Activated T-cell treated with anti-CD3 and anti-CD28 coated beads, Interleukin-2, amount 50 U/mL, for 4 hours (primary cell): ENCODE measurements at regions not wholly inside any gene's neighbourhood (a gene's known extent, or its start where the extent isn't known, plus 50 kb on each side); places are given as distances from the start of the nearest gene placed in this dataset.

Experiments
- ATAC-seq, 2 donors: fragments of 200-7000 bp; cut with Tn5 transposase; one replicate each; pipeline ENCODE4 v1.10.0; 2021
- DNase-seq: peaks from one replicate; pipeline ENCODE4 v3.0.0-alpha.2; 2020
- H3K27me3 Mint-ChIP-seq: one replicate; pipeline ENCODE4 v1.8.0; 2021; ENCODE audit warnings: low read depth, mixed read lengths
- H3K36me3 Mint-ChIP-seq: one replicate; pipeline ENCODE4 v1.8.0; 2022; ENCODE audit warnings: mixed read lengths; ENCODE audit not compliant: insufficient read depth
- H3K4me1 Mint-ChIP-seq: one replicate; pipeline ENCODE4 v1.8.0; 2021; ENCODE audit warnings: low read depth, mixed read lengths
- H3K4me3 Mint-ChIP-seq: one replicate; pipeline ENCODE4 v1.8.0; 2021; ENCODE audit warnings: mild to moderate bottlenecking, moderate library complexity, mixed read lengths
- H3K9me3 Mint-ChIP-seq: one replicate; pipeline ENCODE4 v1.8.0; 2021; ENCODE audit warnings: mixed read lengths

GRCh38 chr2:12877761-12878160 is 161.0 kb downstream of the TRIB2 start:
- Mint-ChIP-seq H3K4me3 (no peak overlapping the region), H3K9me3 (no peaks in the 10 kb centered on the region), H3K27me3 (peaks cover 4% of the 10 kb centered on the region), H3K4me1 (no peaks in the 10 kb centered on the region), H3K36me3 (no peaks in the 10 kb centered on the region)
- DNase-seq (no peak), ATAC-seq (no peak)

GRCh38 chr2:12879649-12880048 is 162.9 kb downstream of the TRIB2 start:
- H3K4me3 Mint-ChIP-seq: no peak overlapping the region
- no peaks in the 10 kb centered on the region for H3K36me3 Mint-ChIP-seq
- no peaks in the 10 kb centered on the region for H3K4me1 Mint-ChIP-seq
- H3K9me3 Mint-ChIP-seq: no peaks in the 10 kb centered on the region
- DNase-seq (no peak), ATAC-seq (no peak)
- H3K27me3 Mint-ChIP-seq: no peaks in the 10 kb centered on the region

- DNase-seq (no peak), ATAC-seq (no peak)
- H3K4me1 Mint-ChIP-seq: no peaks in the 10 kb centered on the region
- H3K36me3 Mint-ChIP-seq: no peaks in the 10 kb centered on the region
- no peaks in the 10 kb centered on the region for H3K27me3 Mint-ChIP-seq
- no peaks in the 10 kb centered on the region for H3K9me3 Mint-ChIP-seq
- H3K4me3 Mint-ChIP-seq: no peak overlapping the region
Measured at GRCh38 chr2:12881952-12882351, 165.2 kb downstream of the TRIB2 start.

GRCh38 chr2:12882393-12882792 is 165.7 kb downstream of the TRIB2 start:
- ATAC-seq: no peak
- Mint-ChIP-seq H3K27me3 (no peaks in the 10 kb centered on the region), H3K4me1 (no peaks in the 10 kb centered on the region), H3K9me3 (no peaks in the 10 kb centered on the region), H3K36me3 (no peaks in the 10 kb centered on the region), H3K4me3 (no peak overlapping the region)
- no peak for DNase-seq

- no peaks in the 10 kb centered on the region for H3K9me3 Mint-ChIP-seq
- no peaks in the 10 kb centered on the region for H3K4me1 Mint-ChIP-seq
- no peak overlapping the region for H3K4me3 Mint-ChIP-seq
- no peak for ATAC-seq
- no peaks in the 10 kb centered on the region for H3K27me3 Mint-ChIP-seq
- no peaks in the 10 kb centered on the region for H3K36me3 Mint-ChIP-seq
- no peak for DNase-seq
Measured at GRCh38 chr2:12883906-12884305, 167.2 kb downstream of the TRIB2 start.

GRCh38 chr2:12884713-12885282 is 168.1 kb downstream of the TRIB2 start:
- DNase-seq: no peak
- Mint-ChIP-seq H3K27me3 (no peaks in the 10 kb centered on the region), H3K36me3 (no peaks in the 10 kb centered on the region), H3K4me3 (no peak overlapping the region), H3K9me3 (no peaks in the 10 kb centered on the region), H3K4me1 (no peaks in the 10 kb centered on the region)
- ATAC-seq: no peak

GRCh38 chr2:12890066-12890465 is 173.3 kb downstream of the TRIB2 start:
- no peak for ATAC-seq

GRCh38 chr2:12890481-12890991 is 173.8 kb downstream of the TRIB2 start:
- no peak overlapping the region for H3K4me3 Mint-ChIP-seq
- H3K36me3 Mint-ChIP-seq: peaks cover 4% of the 10 kb centered on the region
- H3K4me1 Mint-ChIP-seq: no peaks in the 10 kb centered on the region
- H3K9me3 Mint-ChIP-seq: peaks cover 29% of the 10 kb centered on the region
- no peaks in the 10 kb centered on the region for H3K27me3 Mint-ChIP-seq
- ATAC-seq: no peak
- DNase-seq: no peak

More at GRCh38 chr2:12890066-12890465, 173.3 kb downstream of the TRIB2 start:
- H3K4me1 Mint-ChIP-seq: no peaks in the 10 kb centered on the region
- peaks cover 4% of the 10 kb centered on the region for H3K36me3 Mint-ChIP-seq
- DNase-seq: no peak
- no peaks in the 10 kb centered on the region for H3K27me3 Mint-ChIP-seq
- peaks cover 26% of the 10 kb centered on the region for H3K9me3 Mint-ChIP-seq
- no peak overlapping the region for H3K4me3 Mint-ChIP-seq

GRCh38 chr2:12895017-12895416 is 178.3 kb downstream of the TRIB2 start:
- Mint-ChIP-seq H3K36me3 (peaks cover 4% of the 10 kb centered on the region), H3K9me3 (peaks cover 29% of the 10 kb centered on the region), H3K4me1 (peaks cover 20% of the 10 kb centered on the region), H3K27me3 (no peaks in the 10 kb centered on the region), H3K4me3 (no peak overlapping the region)
- DNase-seq (no peak), ATAC-seq (no peak)

GRCh38 chr2:12896318-12896982 is 179.7 kb downstream of the TRIB2 start:
- Mint-ChIP-seq H3K4me1 (peaks cover 20% of the 10 kb centered on the region), H3K27me3 (no peaks in the 10 kb centered on the region), H3K36me3 (peaks cover 4% of the 10 kb centered on the region), H3K4me3 (no peak overlapping the region), H3K9me3 (peaks cover 25% of the 10 kb centered on the region)
- DNase-seq (no peak), ATAC-seq (no peak)

GRCh38 chr2:12897181-12897580 is 180.4 kb downstream of the TRIB2 start:
- Mint-ChIP-seq H3K36me3 (peaks cover 2% of the 10 kb centered on the region), H3K4me3 (no peak overlapping the region), H3K9me3 (peaks cover 18% of the 10 kb centered on the region), H3K4me1 (peaks cover 20% of the 10 kb centered on the region), H3K27me3 (no peaks in the 10 kb centered on the region)
- ATAC-seq (no peak), DNase-seq (no peak)

- ATAC-seq (no peak), DNase-seq (no peak)
- Mint-ChIP-seq H3K4me3 (no peak overlapping the region), H3K36me3 (no peaks in the 10 kb centered on the region), H3K27me3 (no peaks in the 10 kb centered on the region), H3K4me1 (peaks cover 2% of the 10 kb centered on the region), H3K9me3 (no peaks in the 10 kb centered on the region)
Measured at GRCh38 chr2:12903272-12903671, 186.5 kb downstream of the TRIB2 start.

GRCh38 chr2:12910431-12910830 is 193.7 kb downstream of the TRIB2 start:
- Mint-ChIP-seq H3K9me3 (no peaks in the 10 kb centered on the region), H3K4me1 (no peaks in the 10 kb centered on the region), H3K27me3 (peaks cover 3% of the 10 kb centered on the region), H3K36me3 (no peaks in the 10 kb centered on the region), H3K4me3 (no peak overlapping the region)
- DNase-seq (no peak), ATAC-seq (no peak)

- H3K4me1 Mint-ChIP-seq: no peaks in the 10 kb centered on the region
- DNase-seq: no peak
- no peaks in the 10 kb centered on the region for H3K9me3 Mint-ChIP-seq
- no peak for ATAC-seq
- H3K4me3 Mint-ChIP-seq: no peak overlapping the region
- H3K36me3 Mint-ChIP-seq: no peaks in the 10 kb centered on the region
- peaks cover 3% of the 10 kb centered on the region for H3K27me3 Mint-ChIP-seq
Measured at GRCh38 chr2:12915787-12916186, 199.1 kb downstream of the TRIB2 start.

GRCh38 chr2:12918138-12918834 is 201.6 kb downstream of the TRIB2 start:
- Mint-ChIP-seq H3K4me3 (no peak overlapping the region), H3K27me3 (peaks cover 6% of the 10 kb centered on the region), H3K36me3 (no peaks in the 10 kb centered on the region), H3K4me1 (no peaks in the 10 kb centered on the region), H3K9me3 (no peaks in the 10 kb centered on the region)
- DNase-seq (no peak), ATAC-seq (no peak)
